Peyer's patch (tissue), 4 donors: ENCODE measurements at regions not wholly inside any gene's neighbourhood (a gene's known extent, or its start where the extent isn't known, plus 50 kb on each side); places are given as distances from the start of the nearest gene placed in this dataset.

Source experiments
- DNase-seq, 3 donors: peaks; one replicate each; pipeline ENCODE4 v3.0.0-alpha.2; 2017 to 2019
- H3K27ac ChIP-seq, 4 donors: fragments of 200-600 bp; sonication (generic); one replicate each; pipeline ENCODE4 v1.5.1; 2016 to 2019
- H3K27me3 ChIP-seq, 2 donors: fragments of 200-600 bp; sonication (generic); one replicate each; pipeline ENCODE4 v1.5.1; 2019
- H3K36me3 ChIP-seq, 3 donors: fragments of 200-600 bp; sonication (generic); one replicate each; pipeline ENCODE4 v1.5.1; 2016 to 2019
- H3K4me1 ChIP-seq, 4 donors: fragments of 200-600 bp; sonication (generic); one replicate each; pipeline ENCODE4 v1.5.1; 2016 to 2019
- H3K4me3 ChIP-seq, 4 donors: fragments of 200-600 bp; sonication (generic); 1 replicate in 3 of 4; 2 replicates in 1 of 4; pipeline ENCODE4 v1.5.1; 2016 to 2019; ENCODE audit warnings: mild to moderate bottlenecking in 1 of 4
- H3K9me3 ChIP-seq, 4 donors: fragments of 200-600 bp; sonication (generic); one replicate each; pipeline ENCODE4 v1.5.1; 2016 to 2019; ENCODE audit warnings: mild to moderate bottlenecking in 1 of 4
- POLR2A ChIP-seq, 2 donors: fragments of 450-650 bp; IDR thresholded peaks; one replicate each; pipeline ENCODE4 v1.5.1; 2017; ENCODE audit warnings: antibody characterized with exemption in 2 of 2, mild to moderate bottlenecking in 2 of 2, moderate library complexity in 2 of 2
- TF ChIP-seq, protein P1 (sequence below), 6 experiments: fragments of 450-650 bp in 4 of 6; fragments of 200-600 bp in 2 of 6; sonication (generic) in 1 of 6; IDR thresholded peaks; one replicate each; pipeline ENCODE4 v1.5.1; 2017 to 2019; ENCODE audit warnings: antibody characterized with exemption in 6 of 6, mild to moderate bottlenecking in 3 of 6, moderate library complexity in 1 of 6

DNA sequence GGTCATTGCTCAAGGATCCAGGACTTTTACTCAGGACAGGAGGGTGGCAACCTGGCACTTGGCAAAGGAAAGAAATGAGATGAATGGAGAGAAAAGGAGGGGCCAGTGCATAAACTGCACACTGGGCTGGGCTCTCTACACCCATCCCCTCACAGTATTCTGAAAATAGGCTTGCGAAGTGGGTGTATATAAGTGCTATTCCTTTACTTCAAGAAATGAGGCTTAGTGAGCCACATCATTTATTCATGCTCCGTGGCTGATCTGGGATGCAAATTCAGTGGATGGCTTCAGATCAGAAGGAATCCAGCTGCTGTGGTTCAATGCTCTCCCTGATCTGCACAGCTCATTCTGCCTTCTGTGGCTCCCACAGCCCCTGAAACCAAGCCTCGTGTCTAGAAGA lies 297.7 kb downstream of the UQCRFS1 start:
- Histone ChIP-seq H3K36me3 (no peaks in the 10 kb centered on the region), H3K27me3 (no peaks in the 10 kb centered on the region), H3K4me3 (no peak overlapping the region), H3K9me3 (peaks cover 0 to 4% (median 0%) of the 10 kb centered on the region in 4 donors), H3K27ac (no peak overlapping the region), H3K4me1 (no peaks in the 10 kb centered on the region)
- TF ChIP-seq, protein P1, sequence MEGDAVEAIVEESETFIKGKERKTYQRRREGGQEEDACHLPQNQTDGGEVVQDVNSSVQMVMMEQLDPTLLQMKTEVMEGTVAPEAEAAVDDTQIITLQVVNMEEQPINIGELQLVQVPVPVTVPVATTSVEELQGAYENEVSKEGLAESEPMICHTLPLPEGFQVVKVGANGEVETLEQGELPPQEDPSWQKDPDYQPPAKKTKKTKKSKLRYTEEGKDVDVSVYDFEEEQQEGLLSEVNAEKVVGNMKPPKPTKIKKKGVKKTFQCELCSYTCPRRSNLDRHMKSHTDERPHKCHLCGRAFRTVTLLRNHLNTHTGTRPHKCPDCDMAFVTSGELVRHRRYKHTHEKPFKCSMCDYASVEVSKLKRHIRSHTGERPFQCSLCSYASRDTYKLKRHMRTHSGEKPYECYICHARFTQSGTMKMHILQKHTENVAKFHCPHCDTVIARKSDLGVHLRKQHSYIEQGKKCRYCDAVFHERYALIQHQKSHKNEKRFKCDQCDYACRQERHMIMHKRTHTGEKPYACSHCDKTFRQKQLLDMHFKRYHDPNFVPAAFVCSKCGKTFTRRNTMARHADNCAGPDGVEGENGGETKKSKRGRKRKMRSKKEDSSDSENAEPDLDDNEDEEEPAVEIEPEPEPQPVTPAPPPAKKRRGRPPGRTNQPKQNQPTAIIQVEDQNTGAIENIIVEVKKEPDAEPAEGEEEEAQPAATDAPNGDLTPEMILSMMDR (IDR thresholded peaks at IDR 0.05) = no peak
- TF ChIP-seq POLR2A (IDR thresholded peaks at IDR 0.05) = no peak
- no peak for DNase-seq

DNA sequence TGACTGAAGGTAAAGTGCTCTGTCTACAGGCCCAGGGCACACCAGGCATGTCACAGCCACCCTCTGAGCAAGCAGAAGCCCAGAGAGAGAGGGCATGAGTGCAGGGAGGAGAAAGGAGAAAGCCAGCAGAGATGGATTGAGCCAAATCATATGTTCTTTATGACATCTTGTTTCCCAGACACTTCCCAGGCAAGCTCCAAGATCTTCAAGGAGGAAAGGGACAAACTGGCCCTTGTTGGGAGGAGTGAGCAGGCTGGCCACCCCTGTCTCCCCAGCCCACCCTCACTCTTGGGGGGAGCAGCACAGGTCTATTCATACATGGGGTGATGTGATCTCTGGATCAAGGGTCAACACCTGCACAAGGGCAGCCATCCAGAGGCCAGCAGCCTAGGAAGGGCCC lies 298.8 kb downstream of the UQCRFS1 start:
- H3K4me3 ChIP-seq = no peak overlapping the region
- H3K27ac ChIP-seq = no peak overlapping the region
- DNase-seq = no peak
- no peaks in the 10 kb centered on the region for H3K27me3 ChIP-seq
- H3K36me3 ChIP-seq = no peaks in the 10 kb centered on the region
- TF ChIP-seq, protein P1 (IDR thresholded peaks at IDR 0.05) = no peak
- no peak for TF ChIP-seq POLR2A (IDR thresholded peaks at IDR 0.05)
- H3K4me1 ChIP-seq = no peaks in the 10 kb centered on the region
- peaks cover 0 to 4% (median 0%) of the 10 kb centered on the region in 4 donors for H3K9me3 ChIP-seq

DNA sequence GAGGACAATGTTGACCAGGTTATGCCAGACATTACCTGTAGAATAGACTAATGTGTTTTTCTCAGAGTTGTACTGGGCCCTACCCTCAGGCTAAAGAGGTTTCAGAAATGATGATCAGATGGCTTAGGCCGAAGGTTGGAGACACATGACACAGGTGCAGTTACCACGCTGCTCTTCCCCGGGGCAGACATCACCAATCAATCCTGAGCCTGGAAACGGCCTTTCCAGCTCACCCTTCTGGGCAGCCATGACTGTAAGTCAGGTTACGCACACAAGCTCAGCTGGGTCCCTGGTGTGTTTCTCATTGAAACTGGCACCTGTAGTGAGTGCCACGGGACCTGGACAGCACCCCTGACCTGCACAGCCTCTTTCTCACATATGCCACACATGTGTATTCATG lies 299.3 kb downstream of the UQCRFS1 start:
- DNase-seq = no peak
- TF ChIP-seq POLR2A (IDR thresholded peaks at IDR 0.05) = no peak
- TF ChIP-seq, protein P1 (IDR thresholded peaks at IDR 0.05) = no peak
- Histone ChIP-seq H3K27ac (no peak overlapping the region), H3K9me3 (peaks cover 0 to 4% (median 0%) of the 10 kb centered on the region in 4 donors), H3K36me3 (no peaks in the 10 kb centered on the region), H3K4me1 (no peaks in the 10 kb centered on the region), H3K27me3 (no peaks in the 10 kb centered on the region), H3K4me3 (no peak overlapping the region)

DNA sequence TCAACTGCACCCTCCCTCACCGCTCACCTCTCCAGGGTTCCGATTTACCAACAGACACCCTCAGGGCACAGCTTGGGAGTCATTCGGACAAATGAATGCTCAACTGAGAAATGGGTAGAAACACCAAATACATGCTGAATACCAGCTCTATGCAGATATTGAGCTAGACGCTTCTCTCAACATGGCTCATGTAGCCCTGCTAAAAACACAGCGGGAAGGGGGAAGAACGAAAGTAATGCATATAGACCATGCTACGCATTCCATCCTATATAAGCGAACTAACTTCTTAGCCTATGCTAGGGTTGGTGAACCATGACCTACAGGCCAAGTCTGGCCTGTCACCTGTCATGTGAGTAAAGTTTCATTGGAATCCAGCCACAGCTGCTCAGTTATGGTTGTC lies 304.0 kb downstream of the UQCRFS1 start:
- Histone ChIP-seq H3K4me3 (no peak overlapping the region), H3K27ac (no peak overlapping the region), H3K9me3 (no peaks in the 10 kb centered on the region), H3K27me3 (no peaks in the 10 kb centered on the region), H3K4me1 (no peaks in the 10 kb centered on the region), H3K36me3 (no peaks in the 10 kb centered on the region)
- no peak for DNase-seq
- TF ChIP-seq, protein P1 (IDR thresholded peaks at IDR 0.05) = no peak
- no peak for TF ChIP-seq POLR2A (IDR thresholded peaks at IDR 0.05)

DNA sequence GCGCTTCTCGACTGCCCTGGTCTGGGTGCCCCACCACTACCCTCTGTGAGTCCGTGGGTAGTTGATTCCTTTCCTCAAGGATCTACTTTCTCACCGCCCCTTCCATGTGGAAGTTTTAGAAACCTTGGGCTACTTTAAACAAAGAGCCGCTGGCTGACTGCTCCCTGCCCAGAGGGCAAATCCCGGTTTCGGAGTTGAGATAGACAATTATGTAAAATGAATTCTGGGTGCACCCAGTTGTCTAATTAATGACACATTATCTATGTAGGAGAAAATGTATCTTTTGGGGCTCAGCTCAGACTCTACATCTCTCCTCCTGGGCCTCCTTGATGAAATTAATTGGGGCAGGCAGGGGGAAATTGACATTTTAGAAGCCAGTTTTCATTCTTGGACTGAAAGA lies 305.4 kb downstream of the UQCRFS1 start:
- no peaks in the 10 kb centered on the region for H3K9me3 ChIP-seq
- H3K4me3 ChIP-seq = no peak overlapping the region
- no peak overlapping the region for H3K27ac ChIP-seq

More for the DNA sequence above, 305.4 kb downstream of the UQCRFS1 start:
- no peak for DNase-seq
- TF ChIP-seq, protein P1 (IDR thresholded peaks at IDR 0.05) = no peak
- Histone ChIP-seq H3K27me3 (no peaks in the 10 kb centered on the region), H3K36me3 (no peaks in the 10 kb centered on the region), H3K4me1 (no peaks in the 10 kb centered on the region)
